NCI-H1930 (cell line): ENCODE measurements at regions not wholly inside any gene's neighbourhood (a gene's known extent, or its start where the extent isn't known, plus 50 kb on each side); places are given as distances from the start of the nearest gene placed in this dataset.

Source experiments
- DNase-seq, 2 experiments: peaks; one replicate each; lab custom pipeline; 2025; lab: John Stamatoyannopoulos, UW

DNA sequence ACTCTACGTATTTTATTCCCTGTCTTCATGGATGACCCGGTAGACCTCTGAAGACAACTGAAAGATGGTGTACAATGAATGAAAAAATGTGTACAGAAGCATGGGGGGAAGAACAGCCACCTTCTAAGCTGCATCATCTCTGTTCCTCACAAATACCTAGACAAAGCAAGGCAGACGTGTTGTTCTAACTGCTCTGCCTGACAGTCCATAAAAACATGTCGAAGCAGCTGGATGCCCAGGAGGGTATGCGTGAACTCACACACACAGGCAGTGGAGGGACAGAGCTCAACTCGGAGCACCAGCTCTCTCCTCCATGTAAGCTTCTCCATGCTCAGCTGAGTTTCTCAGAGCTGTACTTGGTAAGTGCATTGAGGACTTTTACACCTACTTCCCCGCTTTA is 327.4 kb downstream of the CTTN start:
- DNase-seq, result no peak

DNA sequence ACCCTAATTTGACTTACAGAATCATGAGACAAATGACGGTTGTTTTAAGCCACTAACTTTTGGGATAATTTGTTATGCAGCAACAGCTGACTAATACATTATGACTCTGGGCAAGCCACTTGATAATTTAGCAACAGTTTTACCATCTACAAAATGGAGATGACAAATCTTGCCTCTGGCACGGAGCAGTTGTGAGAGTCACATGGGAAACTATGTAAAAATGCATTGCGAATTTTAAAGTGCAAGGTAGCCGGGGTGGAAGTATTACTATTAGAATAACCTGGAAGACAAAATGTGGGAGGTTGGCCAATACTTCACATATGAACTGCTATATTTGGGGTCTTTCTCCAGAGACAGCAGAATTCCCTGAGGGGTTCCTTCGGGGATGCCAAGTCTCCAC is 328.7 kb downstream of the CTTN start:
- DNase-seq, result no peak

DNA sequence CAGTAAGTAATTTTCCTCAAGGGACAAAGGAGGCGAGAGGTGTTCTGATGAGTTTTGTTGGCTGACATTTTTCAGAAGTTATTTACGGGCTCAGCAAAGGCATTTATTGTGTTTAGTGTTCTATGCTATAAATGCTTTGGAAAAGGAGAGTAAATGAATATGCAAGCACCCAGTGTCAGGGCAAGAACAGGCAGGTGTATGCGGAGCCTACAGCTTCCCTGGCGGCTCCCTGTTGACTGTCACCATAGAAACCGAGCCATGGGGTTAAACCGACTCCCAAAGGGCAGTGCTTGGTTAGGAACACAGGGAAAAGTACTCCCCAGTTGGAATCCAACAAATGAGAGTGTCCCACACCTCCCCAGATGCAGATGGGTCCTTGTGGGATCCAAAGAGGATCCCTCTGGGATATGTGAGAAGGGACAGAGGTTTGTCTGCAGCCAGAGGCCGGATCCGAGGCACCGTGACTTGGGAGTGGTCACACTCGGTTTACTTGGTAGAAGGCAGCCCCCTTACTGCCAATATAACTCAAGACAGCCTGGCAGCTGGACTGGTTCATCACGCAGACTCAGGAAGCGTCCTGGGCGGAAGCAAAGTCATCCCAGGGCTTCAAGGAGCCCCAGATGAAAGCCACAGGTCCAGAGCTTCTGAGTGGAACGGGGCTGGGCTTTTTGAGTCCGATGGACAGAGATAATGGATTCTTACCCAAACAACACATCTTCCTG is 329.7 kb downstream of the CTTN start:
- no peak for DNase-seq

DNA sequence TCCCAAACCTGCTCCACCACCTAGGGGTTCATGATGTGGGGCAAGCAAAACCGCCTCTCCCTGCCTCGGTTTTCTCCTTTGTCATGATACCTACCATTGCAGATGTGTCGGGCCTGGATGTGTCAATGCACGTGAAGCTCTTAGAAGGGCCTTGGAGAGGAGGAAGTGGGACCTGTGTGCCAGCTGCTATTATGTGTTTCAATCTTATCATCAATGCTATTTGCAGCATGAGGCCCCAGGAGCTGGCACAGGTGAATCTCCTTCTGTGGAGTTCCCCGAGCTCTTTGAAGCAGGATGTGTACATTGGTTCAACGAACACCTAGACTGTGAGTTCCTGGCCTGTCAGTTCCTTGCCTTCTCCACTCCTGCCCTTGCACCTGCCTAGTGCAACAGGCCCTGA is 331.6 kb downstream of the CTTN start:
- no peak for DNase-seq

DNA sequence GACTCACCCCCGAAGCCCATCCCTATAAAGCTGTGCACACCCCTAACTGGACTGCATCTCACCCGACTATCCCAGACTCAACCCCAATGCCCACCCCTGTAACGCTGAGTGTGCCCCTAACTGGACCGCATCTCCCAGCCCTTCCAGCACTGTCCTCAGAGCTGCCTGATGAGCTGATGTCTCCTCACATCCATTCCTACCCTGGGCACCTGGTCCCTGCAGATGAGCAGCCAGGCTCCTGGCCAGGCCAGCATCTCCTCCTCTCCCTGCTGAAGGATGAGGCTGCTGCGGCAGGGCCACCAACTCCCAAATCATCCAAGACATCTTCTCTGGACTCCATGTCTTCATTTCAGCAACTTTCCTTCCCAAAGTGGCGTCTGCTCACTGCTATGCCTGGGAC is 332.1 kb downstream of the CTTN start:
- no peak for DNase-seq

DNA sequence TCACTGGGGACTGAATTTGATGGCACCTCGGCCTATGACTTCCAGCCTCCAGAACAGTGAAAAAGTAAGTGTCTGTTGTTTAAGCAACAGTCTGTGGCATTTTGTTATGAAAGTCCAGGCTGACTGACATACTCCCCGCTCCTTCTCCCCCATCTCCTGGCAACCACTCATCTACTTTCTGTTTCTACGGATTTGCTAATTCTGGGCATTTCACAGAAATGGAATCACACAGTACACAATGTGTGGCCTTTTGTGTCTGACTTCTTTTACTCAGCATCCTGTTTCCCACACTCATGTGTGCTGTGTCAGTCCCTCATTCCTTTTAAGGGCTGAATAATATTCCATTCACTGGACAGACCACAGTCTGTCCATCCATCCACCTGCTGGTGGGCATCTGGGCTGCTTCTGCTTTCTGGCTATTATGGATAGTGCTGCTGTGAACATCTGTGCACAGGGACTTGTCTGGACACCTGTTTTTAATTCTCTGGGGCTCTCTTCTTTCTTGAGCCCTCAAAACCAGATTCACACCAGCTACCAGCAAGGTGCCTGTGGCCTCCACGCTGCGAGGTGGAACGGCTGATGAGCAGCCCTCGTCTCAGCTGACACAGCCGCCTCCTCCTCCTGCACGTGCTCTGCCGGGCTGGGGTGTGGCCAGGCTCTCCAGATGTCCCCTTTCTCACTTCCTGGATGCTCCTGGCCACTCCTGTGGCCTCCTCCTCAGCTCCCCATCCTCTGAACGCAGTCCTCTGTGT is 333.1 kb downstream of the CTTN start:
- DNase-seq, result no peak

DNA sequence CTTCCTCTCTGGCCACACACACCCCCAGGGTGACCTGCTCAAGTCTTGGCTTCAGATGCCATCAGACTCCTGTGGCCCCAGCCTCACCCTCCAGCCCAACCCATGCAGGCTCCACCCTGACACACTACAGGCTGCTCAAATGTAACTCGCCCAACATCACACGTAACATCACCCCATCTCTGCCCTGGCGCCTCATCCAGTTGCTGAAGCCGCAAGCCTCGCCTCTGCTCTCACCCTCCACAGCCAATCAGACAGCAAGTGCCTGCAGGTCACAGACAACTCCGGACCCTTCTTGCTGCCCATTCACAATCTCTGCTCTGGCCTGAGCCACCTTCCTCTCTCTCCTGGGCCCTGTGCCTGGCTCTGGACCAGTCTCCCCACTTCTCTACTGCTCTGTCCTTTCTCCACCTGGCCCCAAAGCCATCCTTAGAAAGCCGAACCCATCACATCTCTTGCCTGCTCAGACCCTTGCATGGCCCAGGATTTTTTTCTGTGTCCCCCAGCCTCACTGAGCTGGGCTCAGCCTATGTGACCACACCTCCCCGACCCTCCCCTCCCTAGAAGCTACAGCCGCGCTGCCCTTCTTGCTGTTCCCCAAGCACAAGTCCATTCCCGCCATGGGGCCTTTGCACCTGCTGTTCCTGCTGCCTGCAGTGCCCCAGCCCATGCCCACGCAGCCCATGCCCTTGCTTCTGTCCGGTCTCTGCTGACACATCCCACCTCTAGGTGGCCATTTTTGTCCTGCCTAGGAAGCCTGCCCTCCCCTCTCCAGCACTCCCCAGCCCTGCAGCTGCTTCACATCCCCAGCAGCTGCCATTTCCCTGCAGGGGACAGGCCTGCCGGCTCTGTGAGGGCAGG is 333.9 kb downstream of the CTTN start:
- no peak for DNase-seq

DNA sequence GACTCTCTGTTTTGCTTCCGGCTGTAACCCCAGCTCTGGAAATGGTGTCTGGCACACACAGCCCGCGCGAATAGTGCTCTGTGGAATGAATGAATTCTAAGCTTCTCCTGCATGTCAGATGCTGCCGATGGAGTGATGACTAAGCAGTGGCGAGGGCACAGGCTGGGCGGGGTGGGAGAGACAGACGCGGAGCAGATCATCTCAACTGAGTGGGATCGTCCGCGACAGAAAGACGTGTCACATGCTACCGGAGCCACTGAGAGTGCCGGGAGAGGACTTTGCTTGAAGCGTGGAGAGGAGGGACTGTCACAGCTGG is 334.5 kb downstream of the CTTN start:
- no peak for DNase-seq

DNA sequence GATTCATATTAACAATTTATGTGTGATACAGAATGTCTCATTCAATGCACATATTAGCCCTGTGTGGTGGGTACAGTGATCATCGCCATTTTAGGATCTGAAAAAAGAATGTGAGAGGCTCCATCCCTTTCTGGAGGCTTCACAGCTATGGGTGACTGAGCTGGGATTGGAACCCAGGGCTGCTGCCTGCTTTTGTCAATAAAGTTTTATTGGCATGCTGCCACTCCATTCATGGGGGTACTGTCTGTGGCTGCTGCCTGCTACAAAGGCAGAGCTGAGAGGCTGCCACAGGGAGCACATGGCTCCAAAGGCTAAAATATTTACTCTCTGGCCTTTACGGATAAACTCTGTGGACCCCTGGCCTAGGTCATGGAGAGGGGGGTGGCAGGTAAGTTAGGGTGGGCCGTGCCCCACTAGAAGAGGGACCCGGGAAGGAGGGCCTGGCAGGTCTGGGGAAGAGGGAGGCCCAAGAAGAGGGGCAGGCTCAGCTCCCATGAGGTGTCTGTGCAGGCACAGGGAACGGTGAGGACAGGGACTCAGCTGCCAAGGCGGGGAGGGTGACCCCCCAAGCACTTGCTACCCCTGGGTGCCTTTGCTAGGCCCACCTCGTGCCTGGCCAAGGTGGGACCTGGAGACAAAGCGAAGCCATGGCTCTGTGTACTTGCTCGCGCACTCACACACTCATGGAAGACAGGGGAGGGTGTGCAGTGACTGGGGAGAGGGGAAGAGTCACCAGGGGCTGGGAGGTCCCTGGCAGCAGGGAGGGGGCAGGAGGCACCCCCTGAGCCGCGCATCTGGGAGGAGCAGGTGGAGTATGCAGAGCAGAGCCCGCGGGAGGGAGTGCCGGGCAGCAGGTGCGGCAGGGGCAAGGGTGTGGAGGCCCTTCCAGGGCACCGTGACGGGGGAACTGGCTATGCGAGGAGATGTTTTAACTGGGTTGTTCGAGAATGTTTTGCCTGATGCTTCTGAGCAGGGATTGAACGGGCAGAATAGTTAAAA is 335.3 kb downstream of the CTTN start:
- no peak for DNase-seq

DNA sequence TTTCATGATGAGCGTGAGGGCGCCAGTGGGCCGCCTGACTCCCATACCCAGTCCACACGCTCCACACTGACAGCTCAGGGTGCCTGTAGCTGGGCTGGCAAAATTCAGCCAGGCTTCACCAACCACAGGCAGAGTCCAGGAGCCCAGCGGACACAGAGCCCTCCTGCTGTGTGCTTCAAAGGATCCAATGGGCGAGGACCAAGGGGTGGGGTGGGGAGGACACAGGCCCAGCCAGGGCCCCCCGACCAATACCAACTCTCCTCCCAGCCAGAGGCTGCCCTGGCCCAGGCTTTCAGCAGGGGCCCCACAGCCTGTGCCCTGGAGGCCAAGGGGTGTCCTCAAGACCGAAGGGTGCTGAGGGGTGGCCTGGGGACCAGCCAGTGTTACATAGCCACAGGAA is 336.1 kb downstream of the CTTN start:
- no peak for DNase-seq

DNA sequence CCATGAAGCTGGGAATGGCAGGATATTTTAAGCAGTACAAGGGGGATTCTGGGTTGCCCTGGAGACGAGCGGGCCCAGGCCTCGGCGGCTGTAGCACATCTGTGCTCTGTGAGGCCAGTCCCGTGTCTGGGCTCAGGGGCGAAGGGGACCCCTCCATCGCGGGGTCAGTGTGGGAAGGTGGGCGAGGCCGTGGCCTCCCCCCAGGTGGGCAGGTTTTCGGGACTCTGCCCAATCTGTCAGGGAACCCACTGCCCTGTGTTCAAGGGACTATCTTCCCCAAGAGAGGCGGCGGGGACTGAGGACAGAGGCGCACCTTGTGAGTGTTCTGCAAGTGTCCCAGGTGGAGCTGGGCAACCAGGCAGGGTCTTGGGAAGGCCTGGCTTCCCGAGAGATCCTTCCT is 336.6 kb downstream of the CTTN start:
- DNase-seq, result no peak

DNA sequence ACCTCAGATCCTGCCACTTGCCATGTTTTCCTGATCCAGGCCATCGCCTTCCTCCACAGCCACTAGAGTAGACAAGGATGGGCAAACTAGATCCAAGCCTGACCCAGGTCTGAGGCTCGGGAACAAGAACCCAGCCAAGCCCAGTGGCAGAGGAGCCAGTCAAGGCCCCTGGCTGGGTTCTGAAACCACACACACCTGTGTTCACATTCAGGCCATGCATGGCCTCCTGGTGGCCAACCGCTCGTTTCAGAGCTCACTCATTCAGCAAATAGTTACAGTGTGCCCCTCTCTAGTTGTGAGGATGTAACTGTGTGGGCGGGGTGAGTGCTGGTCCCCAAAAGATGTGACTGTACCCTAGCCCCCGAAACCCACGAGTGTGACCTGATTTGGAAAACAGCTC is 337.6 kb downstream of the CTTN start:
- DNase-seq, result no peak

DNA sequence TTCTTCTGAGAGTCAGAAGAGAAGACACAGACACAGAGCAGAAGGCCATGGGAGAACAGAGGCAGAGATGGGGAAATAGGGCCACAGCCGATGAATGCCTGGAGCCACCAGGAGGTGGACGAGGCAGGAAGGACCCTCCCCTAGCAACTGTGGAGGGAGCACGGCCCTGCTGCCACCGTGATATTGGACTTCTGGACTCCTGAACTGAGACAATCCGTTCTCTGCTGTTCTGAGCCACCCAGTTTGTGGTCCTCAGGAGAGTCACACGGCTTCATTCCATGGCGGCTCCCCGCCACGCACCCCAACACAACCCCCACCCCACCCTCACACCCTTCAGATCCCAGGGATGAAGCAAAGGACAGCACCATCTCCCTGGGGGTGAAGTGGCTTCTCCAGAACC is 338.1 kb downstream of the CTTN start:
- no peak for DNase-seq

DNA sequence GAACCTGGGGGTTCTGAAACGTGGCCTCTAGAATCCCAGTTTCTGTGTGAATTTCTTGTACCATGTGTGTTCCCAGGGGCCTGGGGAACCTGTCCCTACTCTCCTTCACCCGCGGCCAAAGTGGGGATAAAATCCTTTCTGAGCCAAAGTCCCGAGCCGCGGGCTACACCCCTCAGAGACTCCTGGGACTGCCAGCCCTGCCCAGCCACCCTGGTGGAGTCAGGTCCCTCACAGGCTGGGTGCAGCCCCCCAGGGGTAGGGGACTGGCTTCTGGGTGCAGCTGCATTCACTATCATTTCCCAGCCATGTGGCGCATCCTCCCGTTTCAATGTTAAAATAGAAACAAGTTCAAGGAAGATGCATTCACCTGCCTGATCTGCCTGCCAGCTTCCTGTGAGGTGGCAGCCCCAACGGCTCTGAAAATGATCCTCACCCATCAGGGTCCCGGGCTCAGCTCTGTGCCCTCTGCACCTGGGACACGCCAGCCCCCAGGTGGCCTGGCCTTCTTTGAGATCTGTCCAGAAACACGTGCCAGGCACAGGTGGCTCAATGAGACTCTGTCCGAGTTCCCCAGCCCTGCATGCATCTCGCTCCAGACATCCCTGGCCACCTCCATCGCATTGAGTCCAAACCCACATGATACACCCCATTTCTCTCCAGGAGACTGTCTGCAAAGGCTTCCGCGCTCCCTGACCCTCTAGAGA is 338.8 kb downstream of the CTTN start:
- DNase-seq, result no peak

DNA sequence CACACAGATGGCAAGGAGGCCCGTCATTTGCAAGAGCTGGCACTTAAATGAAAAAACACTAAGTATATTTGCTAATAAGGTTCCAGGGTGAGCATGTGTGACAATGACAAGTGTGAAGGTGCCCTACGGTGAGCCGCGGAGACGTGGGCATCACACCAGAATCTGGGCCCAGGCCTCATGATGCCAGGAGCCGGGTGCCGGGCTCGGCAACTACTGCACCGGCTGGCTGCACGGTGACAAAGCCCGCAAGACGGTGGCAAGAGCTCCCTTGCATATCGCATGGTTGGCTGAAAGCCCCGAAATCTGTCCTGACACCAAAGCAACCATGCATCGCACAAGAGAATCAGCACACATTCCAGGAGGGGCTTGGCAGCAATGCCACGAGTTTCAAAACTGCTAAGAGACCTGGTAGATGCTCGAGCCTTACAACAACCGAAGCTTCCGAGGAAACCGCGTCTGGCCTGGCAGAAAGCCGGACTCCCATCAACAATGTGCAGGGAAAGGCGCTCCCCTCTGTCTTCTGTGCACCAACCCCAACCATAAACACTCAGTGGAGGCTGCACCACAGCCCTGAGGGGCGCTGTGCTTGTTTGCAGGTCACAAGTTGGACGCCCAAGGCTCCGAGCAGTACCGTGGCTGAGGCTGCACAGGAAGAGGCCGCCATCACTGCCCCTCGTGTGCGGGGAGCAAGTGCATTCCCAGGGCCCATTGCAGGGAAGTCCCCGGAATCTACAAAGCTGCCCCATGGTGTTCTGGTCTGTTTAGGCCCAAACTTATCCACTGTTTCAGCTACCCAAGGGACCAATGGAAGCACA is 339.7 kb downstream of the CTTN start:
- DNase-seq, result no peak

DNA sequence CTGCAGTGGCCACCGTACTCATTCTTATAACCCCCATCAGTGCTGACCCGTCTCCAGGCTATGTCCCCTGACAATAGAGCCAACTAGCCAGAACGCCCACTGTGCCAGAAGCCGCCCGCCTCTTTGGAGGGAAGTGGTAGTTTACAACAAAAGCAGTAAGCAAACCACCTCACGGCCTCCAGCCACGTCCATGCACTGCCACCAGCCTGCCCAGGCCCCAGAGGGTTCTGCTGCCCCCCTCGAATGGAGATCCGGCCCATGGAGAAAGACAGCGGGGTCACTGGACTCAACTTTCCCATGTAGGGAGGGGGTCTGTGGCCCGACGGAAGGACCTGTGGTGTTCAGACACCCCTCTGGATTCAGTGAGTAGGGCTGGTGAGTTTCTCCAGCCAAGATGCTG is 340.3 kb downstream of the CTTN start:
- DNase-seq, result no peak

DNA sequence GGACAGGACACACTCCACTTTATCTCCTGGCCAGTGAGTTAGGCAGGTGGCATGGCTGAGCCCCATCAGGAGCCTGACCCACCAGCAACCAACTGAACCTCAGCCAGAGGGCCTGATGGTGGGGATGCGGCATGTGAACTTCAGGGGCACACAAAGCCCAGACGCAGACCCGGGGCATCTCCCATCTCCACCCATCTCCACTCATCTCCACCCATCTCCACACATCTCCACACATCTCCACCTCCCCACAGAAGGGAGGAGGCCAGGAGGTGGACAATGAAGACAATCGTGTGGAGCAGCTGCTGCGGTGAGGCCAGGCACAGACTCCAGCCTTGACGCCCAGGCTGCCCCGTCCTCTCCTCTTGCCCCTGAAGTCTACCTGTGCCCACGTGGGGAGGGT is 340.8 kb downstream of the CTTN start:
- DNase-seq, result no peak

DNA sequence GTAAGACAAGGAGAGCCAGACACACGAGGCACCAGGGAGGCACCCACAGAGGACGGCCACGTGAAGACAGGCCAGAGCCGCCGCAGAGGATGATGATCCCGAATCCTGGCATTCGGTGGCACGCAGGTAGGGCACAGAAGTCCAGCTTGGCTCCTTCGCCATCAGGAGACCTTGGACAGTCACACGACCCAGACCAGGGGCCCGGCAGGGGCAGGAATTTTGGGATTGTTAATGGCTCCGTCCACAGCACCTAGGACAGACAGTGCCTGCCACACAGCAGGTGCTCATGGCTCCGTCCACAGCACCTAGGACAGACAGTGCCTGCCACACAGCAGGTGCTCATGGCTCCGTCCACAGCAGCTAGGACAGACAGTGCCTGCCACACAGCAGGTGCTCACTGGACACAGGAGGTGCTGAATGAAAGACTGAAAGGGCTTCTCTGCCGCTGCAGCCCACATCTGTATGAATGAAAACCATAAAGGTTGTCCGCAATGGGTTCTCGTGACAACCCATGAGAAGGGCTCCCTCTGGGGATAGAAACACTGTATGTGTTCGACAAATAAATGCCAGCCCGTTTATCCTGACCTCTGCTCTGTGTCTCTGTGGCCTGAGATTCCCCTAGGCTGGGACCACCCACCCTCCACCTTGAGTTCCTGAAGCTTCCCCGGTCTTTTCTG is 341.6 kb downstream of the CTTN start:
- no peak for DNase-seq

DNA sequence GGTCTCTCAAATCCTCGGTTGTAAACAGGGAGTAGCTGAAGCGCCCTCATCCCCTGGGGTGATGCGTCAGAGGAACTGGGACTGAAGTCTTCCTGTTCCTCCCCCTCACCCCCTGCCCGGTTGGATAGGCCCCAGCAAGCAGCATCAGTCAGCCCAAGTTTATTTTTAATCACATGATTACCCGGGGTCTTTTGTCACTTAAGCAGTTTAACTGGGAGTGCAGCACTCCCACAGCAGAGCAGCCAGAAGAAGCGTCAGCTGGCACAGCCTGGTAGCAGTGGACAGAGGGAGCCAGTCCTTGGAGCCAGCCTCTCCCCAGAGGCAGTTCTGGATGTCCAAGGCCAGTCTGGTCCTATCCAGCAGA is 342.1 kb downstream of the CTTN start:
- DNase-seq, result no peak

DNA sequence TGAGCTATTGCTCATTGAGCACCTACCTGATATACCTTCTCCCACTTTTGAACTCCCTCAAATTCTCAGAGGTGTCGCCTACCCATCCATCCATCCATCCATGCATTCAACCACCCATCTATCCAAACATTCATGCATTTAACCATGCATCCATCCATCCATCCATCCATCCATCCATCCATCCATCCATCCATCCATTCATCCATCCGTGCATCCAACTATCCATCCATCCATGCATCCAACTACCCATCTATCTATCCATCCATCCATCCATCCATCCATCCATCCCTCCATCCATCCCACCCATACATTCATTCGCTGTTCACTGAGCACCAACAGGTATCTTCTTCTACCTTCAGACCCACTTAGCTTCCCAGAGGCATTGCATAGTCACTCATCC is 342.8 kb downstream of the CTTN start:
- no peak for DNase-seq
